ENCODE measurements at regions not wholly inside any gene's neighbourhood (a gene's known extent, or its start where the extent isn't known, plus 50 kb on each side); places are given as distances from the start of the nearest gene placed in this dataset.
"Not testable (repeated sequence)": the region's sequence is repeated elsewhere in the genome, so short reads cannot be mapped to it uniquely, and the experiment has no call there.

- H3K4me3 ChIP-seq (ENCODE audit: low read depth in 1 of 2, low read length in 2 of 2): no peak overlapping the region
- peaks cover 0 to 3% of the 10 kb centered on the region in 2 donors for H3K9me3 ChIP-seq (ENCODE audit: control insufficient read depth in 2 of 2, insufficient read depth in 1 of 2, low read depth in 1 of 2, low read length in 1 of 2)
- no peaks in the 10 kb centered on the region for H3K27me3 ChIP-seq (ENCODE audit: control insufficient read depth in 1 of 2, insufficient read depth in 2 of 2, low read length in 2 of 2)
- no peaks in the 10 kb centered on the region for H3K36me3 ChIP-seq (ENCODE audit: control insufficient read depth in 2 of 2, insufficient read depth in 2 of 2, low read length in 1 of 2)
- H3K27ac ChIP-seq (ENCODE audit: low read depth in 2 of 2, low read length in 1 of 2): no peak overlapping the region
- 63 to 70% methylated on average over 2 of the region's 2 CpGs for WGBS, 2 donors
- no peaks in the 10 kb centered on the region for H3K4me1 ChIP-seq (ENCODE audit: control insufficient read depth in 2 of 2, insufficient read depth in 2 of 2, low read length in 1 of 2)
These were observed 85.9 kb upstream of the GRK3 start for GRCh38 chr22:25478528-25478927.

GRCh38 chr22:25480868-25481267, 83.6 kb upstream of the GRK3 start:
- not testable (repeated sequence) for H3K4me1 ChIP-seq (ENCODE audit: control insufficient read depth in 2 of 2, insufficient read depth in 2 of 2, low read length in 1 of 2); H3K27me3 ChIP-seq (ENCODE audit: control insufficient read depth in 1 of 2, insufficient read depth in 2 of 2, low read length in 2 of 2); H3K4me3 ChIP-seq (ENCODE audit: low read depth in 1 of 2, low read length in 2 of 2); H3K36me3 ChIP-seq (ENCODE audit: control insufficient read depth in 2 of 2, insufficient read depth in 2 of 2, low read length in 1 of 2); H3K9me3 ChIP-seq (ENCODE audit: control insufficient read depth in 2 of 2, insufficient read depth in 1 of 2, low read depth in 1 of 2, low read length in 1 of 2); H3K27ac ChIP-seq (ENCODE audit: low read depth in 2 of 2, low read length in 1 of 2)
- 91 to 92% methylated on average over 5 of the region's 5 CpGs for WGBS, 2 donors

GRCh38 chr22:25482091-25482760, 82.2 kb upstream of the GRK3 start:
- H3K27ac ChIP-seq (ENCODE audit: low read depth in 2 of 2, low read length in 1 of 2): no peak overlapping the region
- H3K4me1 ChIP-seq (ENCODE audit: control insufficient read depth in 2 of 2, insufficient read depth in 2 of 2, low read length in 1 of 2): no peaks in the 10 kb centered on the region
- no peak overlapping the region for H3K4me3 ChIP-seq (ENCODE audit: low read depth in 1 of 2, low read length in 2 of 2)
- 74 to 94% methylated on average over 5 of the region's 5 CpGs for WGBS, 2 donors
- no peaks in the 10 kb centered on the region for H3K36me3 ChIP-seq (ENCODE audit: control insufficient read depth in 2 of 2, insufficient read depth in 2 of 2, low read length in 1 of 2)
- peaks cover 0 to 3% of the 10 kb centered on the region in 2 donors for H3K9me3 ChIP-seq (ENCODE audit: control insufficient read depth in 2 of 2, insufficient read depth in 1 of 2, low read depth in 1 of 2, low read length in 1 of 2)
- no peaks in the 10 kb centered on the region for H3K27me3 ChIP-seq (ENCODE audit: control insufficient read depth in 1 of 2, insufficient read depth in 2 of 2, low read length in 2 of 2)

GRCh38 chr22:25482868-25483639, 81.4 kb upstream of the GRK3 start:
- no peak overlapping the region for H3K4me3 ChIP-seq (ENCODE audit: low read depth in 1 of 2, low read length in 2 of 2)
- WGBS, 2 donors: 37 to 53% methylated on average over 3 of the region's 3 CpGs
- peaks cover 0 to 2% of the 10 kb centered on the region in 2 donors for H3K9me3 ChIP-seq (ENCODE audit: control insufficient read depth in 2 of 2, insufficient read depth in 1 of 2, low read depth in 1 of 2, low read length in 1 of 2)
- no peak overlapping the region for H3K27ac ChIP-seq (ENCODE audit: low read depth in 2 of 2, low read length in 1 of 2)
- H3K27me3 ChIP-seq (ENCODE audit: control insufficient read depth in 1 of 2, insufficient read depth in 2 of 2, low read length in 2 of 2): no peaks in the 10 kb centered on the region
- H3K36me3 ChIP-seq (ENCODE audit: control insufficient read depth in 2 of 2, insufficient read depth in 2 of 2, low read length in 1 of 2): no peaks in the 10 kb centered on the region
- H3K4me1 ChIP-seq (ENCODE audit: control insufficient read depth in 2 of 2, insufficient read depth in 2 of 2, low read length in 1 of 2): no peaks in the 10 kb centered on the region

GRCh38 chr22:25483931-25484330, 80.5 kb upstream of the GRK3 start:
- no peaks in the 10 kb centered on the region for H3K9me3 ChIP-seq (ENCODE audit: control insufficient read depth in 2 of 2, insufficient read depth in 1 of 2, low read depth in 1 of 2, low read length in 1 of 2)
- no peaks in the 10 kb centered on the region for H3K27me3 ChIP-seq (ENCODE audit: control insufficient read depth in 1 of 2, insufficient read depth in 2 of 2, low read length in 2 of 2)
- 80 to 84% methylated on average over 1 of the region's 1 CpG for WGBS, 2 donors
- no peak overlapping the region for H3K4me3 ChIP-seq (ENCODE audit: low read depth in 1 of 2, low read length in 2 of 2)
- H3K36me3 ChIP-seq (ENCODE audit: control insufficient read depth in 2 of 2, insufficient read depth in 2 of 2, low read length in 1 of 2): no peaks in the 10 kb centered on the region
- H3K27ac ChIP-seq (ENCODE audit: low read depth in 2 of 2, low read length in 1 of 2): no peak overlapping the region
- no peaks in the 10 kb centered on the region for H3K4me1 ChIP-seq (ENCODE audit: control insufficient read depth in 2 of 2, insufficient read depth in 2 of 2, low read length in 1 of 2)

- 73% methylated on average over 3 of the region's 3 CpGs for WGBS, 2 donors
- H3K9me3 ChIP-seq (ENCODE audit: control insufficient read depth in 2 of 2, insufficient read depth in 1 of 2, low read depth in 1 of 2, low read length in 1 of 2): no peaks in the 10 kb centered on the region
- no peaks in the 10 kb centered on the region for H3K36me3 ChIP-seq (ENCODE audit: control insufficient read depth in 2 of 2, insufficient read depth in 2 of 2, low read length in 1 of 2)
- no peak overlapping the region for H3K27ac ChIP-seq (ENCODE audit: low read depth in 2 of 2, low read length in 1 of 2)
- H3K4me3 ChIP-seq (ENCODE audit: low read depth in 1 of 2, low read length in 2 of 2): no peak overlapping the region
- H3K4me1 ChIP-seq (ENCODE audit: control insufficient read depth in 2 of 2, insufficient read depth in 2 of 2, low read length in 1 of 2): no peaks in the 10 kb centered on the region
- no peaks in the 10 kb centered on the region for H3K27me3 ChIP-seq (ENCODE audit: control insufficient read depth in 1 of 2, insufficient read depth in 2 of 2, low read length in 2 of 2)
These were observed 79.8 kb upstream of the GRK3 start for GRCh38 chr22:25484521-25485315.

GRCh38 chr22:25485626-25486545, 78.6 kb upstream of the GRK3 start:
- Histone ChIP-seq H3K36me3 (ENCODE audit: control insufficient read depth in 2 of 2, insufficient read depth in 2 of 2, low read length in 1 of 2) (no peaks in the 10 kb centered on the region), H3K27ac (ENCODE audit: low read depth in 2 of 2, low read length in 1 of 2) (no peak overlapping the region), H3K27me3 (ENCODE audit: control insufficient read depth in 1 of 2, insufficient read depth in 2 of 2, low read length in 2 of 2) (no peaks in the 10 kb centered on the region), H3K9me3 (ENCODE audit: control insufficient read depth in 2 of 2, insufficient read depth in 1 of 2, low read depth in 1 of 2, low read length in 1 of 2) (no peaks in the 10 kb centered on the region), H3K4me3 (ENCODE audit: low read depth in 1 of 2, low read length in 2 of 2) (no peak overlapping the region), H3K4me1 (ENCODE audit: control insufficient read depth in 2 of 2, insufficient read depth in 2 of 2, low read length in 1 of 2) (no peaks in the 10 kb centered on the region)
- WGBS, 2 donors: 89% methylated on average over 7 of the region's 7 CpGs

- no peaks in the 10 kb centered on the region for H3K9me3 ChIP-seq (ENCODE audit: control insufficient read depth in 2 of 2, insufficient read depth in 1 of 2, low read depth in 1 of 2, low read length in 1 of 2)
- no peaks in the 10 kb centered on the region for H3K36me3 ChIP-seq (ENCODE audit: control insufficient read depth in 2 of 2, insufficient read depth in 2 of 2, low read length in 1 of 2)
- H3K4me3 ChIP-seq (ENCODE audit: low read depth in 1 of 2, low read length in 2 of 2): no peak overlapping the region
- no peaks in the 10 kb centered on the region for H3K27me3 ChIP-seq (ENCODE audit: control insufficient read depth in 1 of 2, insufficient read depth in 2 of 2, low read length in 2 of 2)
- H3K4me1 ChIP-seq (ENCODE audit: control insufficient read depth in 2 of 2, insufficient read depth in 2 of 2, low read length in 1 of 2): no peaks in the 10 kb centered on the region
- no peak overlapping the region for H3K27ac ChIP-seq (ENCODE audit: low read depth in 2 of 2, low read length in 1 of 2)
- 92 to 96% methylated on average over 6 of the region's 6 CpGs for WGBS, 2 donors
These were observed 77.0 kb upstream of the GRK3 start for GRCh38 chr22:25487508-25487907.

Data from esophagus (tissue), 2 donors.